T-helper 17 cell (primary cell): ENCODE measurements at regions not wholly inside any gene's neighbourhood (a gene's known extent, or its start where the extent isn't known, plus 50 kb on each side); places are given as distances from the start of the nearest gene placed in this dataset.
"Not testable (repeated sequence)": the region's sequence is repeated elsewhere in the genome, so short reads cannot be mapped to it uniquely, and the experiment has no call there.

Source experiments
- ATAC-seq: fragments of 150-1000 bp; cut with Tn5 transposase; 2 replicates; pipeline ENCODE4 v1.10.0; 2021; ENCODE audit warnings: mild to moderate bottlenecking, moderate library complexity
- DNase-seq, 3 donors: peaks; one replicate each; pipeline versions ENCODE4 v3.0.0 to v3.0.0-alpha.2; 2020 to 2021
- H3K9me3 ChIP-seq: one replicate; pipeline ENCODE4 v1.7.0; 2013; ENCODE audit warnings: low read length, mild to moderate bottlenecking; ENCODE audit not compliant: control insufficient read depth, poor library complexity, severe bottlenecking
- H3K27ac Mint-ChIP-seq: one replicate; pipeline ENCODE4 v1.8.0; 2022; ENCODE audit warnings: mild to moderate bottlenecking, moderate library complexity, mixed read lengths
- H3K27me3 Mint-ChIP-seq: one replicate; pipeline ENCODE4 v1.8.0; 2022; ENCODE audit warnings: mixed read lengths
- H3K36me3 Mint-ChIP-seq: one replicate; pipeline ENCODE4 v1.8.0; 2022; ENCODE audit warnings: low read depth, mixed read lengths
- H3K4me1 Mint-ChIP-seq: one replicate; pipeline ENCODE4 v1.8.0; 2022; ENCODE audit warnings: mild to moderate bottlenecking, mixed read lengths
- H3K4me3 Mint-ChIP-seq: one replicate; pipeline ENCODE4 v1.8.0; 2022; ENCODE audit warnings: mild to moderate bottlenecking, moderate library complexity, mixed read lengths

GRCh38 chr6:115835314-115835713, 225.4 kb downstream of the FRK start:
- Mint-ChIP-seq H3K27ac (no peak overlapping the region), H3K4me3 (no peak overlapping the region), H3K36me3 (no peaks in the 10 kb centered on the region), H3K4me1 (no peaks in the 10 kb centered on the region), H3K27me3 (no peaks in the 10 kb centered on the region)
- no peaks in the 10 kb centered on the region for H3K9me3 ChIP-seq
- ATAC-seq (no peak), DNase-seq (no peak)

- not testable (repeated sequence) for H3K27me3 Mint-ChIP-seq, DNase-seq, H3K9me3 ChIP-seq, H3K27ac Mint-ChIP-seq, H3K4me3 Mint-ChIP-seq, H3K4me1 Mint-ChIP-seq, ATAC-seq, H3K36me3 Mint-ChIP-seq
These were observed 226.1 kb downstream of the FRK start for GRCh38 chr6:115834542-115834941.

GRCh38 chr6:115832786-115833185, 227.9 kb downstream of the FRK start:
- no peaks in the 10 kb centered on the region for H3K27me3 Mint-ChIP-seq
- H3K36me3 Mint-ChIP-seq, result no peaks in the 10 kb centered on the region
- ATAC-seq (no peak), DNase-seq (no peak)
- H3K9me3 ChIP-seq, result no peaks in the 10 kb centered on the region
- no peak overlapping the region for H3K4me3 Mint-ChIP-seq
- no peaks in the 10 kb centered on the region for H3K4me1 Mint-ChIP-seq
- no peak overlapping the region for H3K27ac Mint-ChIP-seq

GRCh38 chr6:115832186-115832585, 228.5 kb downstream of the FRK start:
- no peak overlapping the region for H3K4me3 Mint-ChIP-seq
- no peak for ATAC-seq
- no peaks in the 10 kb centered on the region for H3K27me3 Mint-ChIP-seq
- no peaks in the 10 kb centered on the region for H3K9me3 ChIP-seq
- no peaks in the 10 kb centered on the region for H3K4me1 Mint-ChIP-seq
- no peaks in the 10 kb centered on the region for H3K36me3 Mint-ChIP-seq
- no peak for DNase-seq
- H3K27ac Mint-ChIP-seq, result no peak overlapping the region

GRCh38 chr6:115830895-115831294, 229.8 kb downstream of the FRK start:
- no peaks in the 10 kb centered on the region for H3K27me3 Mint-ChIP-seq
- no peak for DNase-seq
- ATAC-seq, result no peak
- no peaks in the 10 kb centered on the region for H3K36me3 Mint-ChIP-seq
- no peak overlapping the region for H3K4me3 Mint-ChIP-seq
- H3K9me3 ChIP-seq, result no peaks in the 10 kb centered on the region
- H3K4me1 Mint-ChIP-seq, result no peaks in the 10 kb centered on the region
- H3K27ac Mint-ChIP-seq, result no peak overlapping the region

GRCh38 chr6:115821798-115822197, 238.9 kb downstream of the FRK start:
- ATAC-seq, result no peak
- H3K9me3 ChIP-seq, result no peaks in the 10 kb centered on the region
- Mint-ChIP-seq H3K4me3 (no peak overlapping the region), H3K4me1 (no peaks in the 10 kb centered on the region), H3K27ac (no peak overlapping the region), H3K27me3 (no peaks in the 10 kb centered on the region), H3K36me3 (no peaks in the 10 kb centered on the region)
- DNase-seq, result no peak

GRCh38 chr6:115819506-115819905, 241.2 kb downstream of the FRK start:
- no peaks in the 10 kb centered on the region for H3K36me3 Mint-ChIP-seq
- no peaks in the 10 kb centered on the region for H3K9me3 ChIP-seq
- ATAC-seq, result no peak
- no peaks in the 10 kb centered on the region for H3K27me3 Mint-ChIP-seq
- H3K4me1 Mint-ChIP-seq, result no peaks in the 10 kb centered on the region
- no peak overlapping the region for H3K27ac Mint-ChIP-seq
- H3K4me3 Mint-ChIP-seq, result no peak overlapping the region
- DNase-seq, result no peak

- Mint-ChIP-seq H3K36me3 (no peaks in the 10 kb centered on the region), H3K27ac (no peak overlapping the region), H3K27me3 (no peaks in the 10 kb centered on the region), H3K4me1 (no peaks in the 10 kb centered on the region), H3K4me3 (no peak overlapping the region)
- DNase-seq (no peak), ATAC-seq (no peak)
- H3K9me3 ChIP-seq, result no peaks in the 10 kb centered on the region
These were observed 243.5 kb downstream of the FRK start for GRCh38 chr6:115817161-115817560.

- H3K9me3 ChIP-seq, result no peaks in the 10 kb centered on the region
- Mint-ChIP-seq H3K4me3 (no peak overlapping the region), H3K36me3 (no peaks in the 10 kb centered on the region), H3K4me1 (no peaks in the 10 kb centered on the region), H3K27me3 (no peaks in the 10 kb centered on the region), H3K27ac (no peak overlapping the region)
- ATAC-seq (no peak), DNase-seq (no peak)
These were observed 245.8 kb downstream of the FRK start for GRCh38 chr6:115814907-115815306.

GRCh38 chr6:115811541-115811940, 249.2 kb downstream of the FRK start:
- ATAC-seq (no peak), DNase-seq (no peak)
- H3K27ac Mint-ChIP-seq, result no peak overlapping the region
- no peaks in the 10 kb centered on the region for H3K9me3 ChIP-seq
- no peaks in the 10 kb centered on the region for H3K4me1 Mint-ChIP-seq
- no peaks in the 10 kb centered on the region for H3K36me3 Mint-ChIP-seq
- H3K4me3 Mint-ChIP-seq, result no peak overlapping the region
- no peaks in the 10 kb centered on the region for H3K27me3 Mint-ChIP-seq

GRCh38 chr6:115798229-115798628, 262.5 kb downstream of the FRK start:
- H3K27me3 Mint-ChIP-seq, result no peaks in the 10 kb centered on the region
- H3K27ac Mint-ChIP-seq, result no peak overlapping the region
- ATAC-seq (no peak), DNase-seq (no peak)
- H3K4me1 Mint-ChIP-seq, result no peaks in the 10 kb centered on the region
- H3K4me3 Mint-ChIP-seq, result no peak overlapping the region
- H3K9me3 ChIP-seq, result no peaks in the 10 kb centered on the region
- no peaks in the 10 kb centered on the region for H3K36me3 Mint-ChIP-seq

GRCh38 chr6:115796829-115797228, 263.9 kb downstream of the FRK start:
- H3K36me3 Mint-ChIP-seq, result no peaks in the 10 kb centered on the region
- no peak overlapping the region for H3K27ac Mint-ChIP-seq
- no peaks in the 10 kb centered on the region for H3K27me3 Mint-ChIP-seq
- ATAC-seq (no peak), DNase-seq (no peak)
- H3K9me3 ChIP-seq, result no peaks in the 10 kb centered on the region
- no peaks in the 10 kb centered on the region for H3K4me1 Mint-ChIP-seq
- no peak overlapping the region for H3K4me3 Mint-ChIP-seq

- no peak for DNase-seq
- Mint-ChIP-seq H3K27me3 (no peaks in the 10 kb centered on the region), H3K4me3 (no peak overlapping the region), H3K27ac (no peak overlapping the region), H3K36me3 (no peaks in the 10 kb centered on the region), H3K4me1 (no peaks in the 10 kb centered on the region)
- no peaks in the 10 kb centered on the region for H3K9me3 ChIP-seq
- no peak for ATAC-seq
These were observed 264.6 kb downstream of the FRK start for GRCh38 chr6:115796061-115796460.

- no peaks in the 10 kb centered on the region for H3K9me3 ChIP-seq
- no peak overlapping the region for H3K27ac Mint-ChIP-seq
- no peak overlapping the region for H3K4me3 Mint-ChIP-seq
- no peaks in the 10 kb centered on the region for H3K27me3 Mint-ChIP-seq
- ATAC-seq (no peak), DNase-seq (no peak)
- H3K4me1 Mint-ChIP-seq, result no peaks in the 10 kb centered on the region
- H3K36me3 Mint-ChIP-seq, result no peaks in the 10 kb centered on the region
These were observed 277.2 kb downstream of the FRK start for GRCh38 chr6:115783402-115784061.
